ENCODE measurements at regions not wholly inside any gene's neighbourhood (a gene's known extent, or its start where the extent isn't known, plus 50 kb on each side); places are given as distances from the start of the nearest gene placed in this dataset.

DNA sequence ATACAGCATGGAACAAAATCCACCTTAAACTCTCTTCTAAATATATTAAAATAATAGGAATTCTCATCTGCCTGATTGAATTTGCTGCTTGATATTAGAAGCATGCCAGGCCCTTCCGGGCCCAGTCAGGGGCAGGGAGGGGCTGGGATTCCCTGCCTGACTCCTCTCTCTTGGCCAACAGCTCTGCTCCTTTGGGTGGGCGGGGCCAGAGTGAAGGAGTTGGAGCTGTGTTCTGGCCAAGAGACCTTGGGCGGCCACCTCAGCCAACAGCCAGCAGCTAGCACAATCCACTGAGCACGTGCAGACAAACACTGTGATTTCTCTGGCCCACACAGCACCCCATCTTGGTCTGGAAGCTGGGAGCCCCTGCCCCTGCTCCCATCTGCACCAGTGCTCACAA is 140.3 kb downstream of the PJA1 start:
- H3K4me3 ChIP-seq (ENCODE audit: low read depth, low read length), result no peak overlapping the region
- TF ChIP-seq, protein P1, sequence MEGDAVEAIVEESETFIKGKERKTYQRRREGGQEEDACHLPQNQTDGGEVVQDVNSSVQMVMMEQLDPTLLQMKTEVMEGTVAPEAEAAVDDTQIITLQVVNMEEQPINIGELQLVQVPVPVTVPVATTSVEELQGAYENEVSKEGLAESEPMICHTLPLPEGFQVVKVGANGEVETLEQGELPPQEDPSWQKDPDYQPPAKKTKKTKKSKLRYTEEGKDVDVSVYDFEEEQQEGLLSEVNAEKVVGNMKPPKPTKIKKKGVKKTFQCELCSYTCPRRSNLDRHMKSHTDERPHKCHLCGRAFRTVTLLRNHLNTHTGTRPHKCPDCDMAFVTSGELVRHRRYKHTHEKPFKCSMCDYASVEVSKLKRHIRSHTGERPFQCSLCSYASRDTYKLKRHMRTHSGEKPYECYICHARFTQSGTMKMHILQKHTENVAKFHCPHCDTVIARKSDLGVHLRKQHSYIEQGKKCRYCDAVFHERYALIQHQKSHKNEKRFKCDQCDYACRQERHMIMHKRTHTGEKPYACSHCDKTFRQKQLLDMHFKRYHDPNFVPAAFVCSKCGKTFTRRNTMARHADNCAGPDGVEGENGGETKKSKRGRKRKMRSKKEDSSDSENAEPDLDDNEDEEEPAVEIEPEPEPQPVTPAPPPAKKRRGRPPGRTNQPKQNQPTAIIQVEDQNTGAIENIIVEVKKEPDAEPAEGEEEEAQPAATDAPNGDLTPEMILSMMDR (IDR thresholded peaks at IDR 0.05; ENCODE audit: low read depth, low read length), result no peak

DNA sequence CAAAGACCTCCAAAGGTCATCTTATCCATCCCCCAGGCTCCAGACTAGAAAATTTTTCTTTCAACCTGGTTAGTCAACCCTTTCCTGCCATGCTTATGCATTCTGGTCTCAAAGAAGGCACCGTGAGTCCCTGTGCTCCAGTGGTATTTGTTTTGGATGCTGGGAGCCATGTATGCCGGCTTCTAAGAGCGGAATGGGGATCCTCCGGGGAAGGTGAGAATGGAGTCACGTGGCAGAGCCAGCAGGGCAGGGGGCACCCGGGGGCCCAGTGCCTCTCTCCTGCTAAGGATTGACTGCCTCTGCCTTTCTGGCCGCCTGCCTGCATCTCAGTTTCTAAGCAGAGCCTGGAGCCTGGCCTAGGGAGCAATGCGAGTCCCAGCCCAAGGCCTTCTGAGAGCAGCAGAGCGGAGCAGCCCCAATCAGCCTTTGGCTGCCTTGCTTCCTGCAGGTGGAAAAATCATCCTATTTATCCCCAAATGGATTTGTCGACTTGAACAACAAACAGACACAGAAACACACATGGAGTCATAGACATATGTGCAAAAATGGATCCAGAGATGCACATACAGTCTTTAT is 141.0 kb downstream of the PJA1 start:
- H3K4me3 ChIP-seq (ENCODE audit: low read depth, low read length), result no peak overlapping the region
- TF ChIP-seq, protein P1 (IDR thresholded peaks at IDR 0.05; ENCODE audit: low read depth, low read length), result no peak

DNA sequence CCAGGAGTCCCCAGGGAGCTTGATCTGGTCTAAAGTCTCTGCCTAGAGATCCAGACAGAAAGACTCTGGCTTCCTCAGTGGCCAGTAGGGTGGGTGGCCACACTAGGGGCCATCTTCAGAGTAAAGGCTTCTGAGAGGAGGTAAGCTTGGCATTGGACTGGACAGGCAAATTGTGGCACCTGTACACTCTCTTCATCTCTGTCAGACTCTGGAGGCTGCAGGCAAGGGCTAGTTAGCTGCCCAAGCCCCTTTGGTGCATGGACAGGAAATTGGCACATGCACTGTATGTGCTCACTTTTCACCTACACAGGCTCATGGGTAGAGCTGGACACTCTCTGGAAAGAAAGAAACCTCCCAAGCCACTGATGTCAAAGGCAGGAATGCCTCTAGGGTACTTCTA is 142.8 kb downstream of the PJA1 start:
- H3K4me3 ChIP-seq (ENCODE audit: low read depth, low read length), result no peak overlapping the region
- TF ChIP-seq, protein P1 (IDR thresholded peaks at IDR 0.05; ENCODE audit: low read depth, low read length), result no peak

DNA sequence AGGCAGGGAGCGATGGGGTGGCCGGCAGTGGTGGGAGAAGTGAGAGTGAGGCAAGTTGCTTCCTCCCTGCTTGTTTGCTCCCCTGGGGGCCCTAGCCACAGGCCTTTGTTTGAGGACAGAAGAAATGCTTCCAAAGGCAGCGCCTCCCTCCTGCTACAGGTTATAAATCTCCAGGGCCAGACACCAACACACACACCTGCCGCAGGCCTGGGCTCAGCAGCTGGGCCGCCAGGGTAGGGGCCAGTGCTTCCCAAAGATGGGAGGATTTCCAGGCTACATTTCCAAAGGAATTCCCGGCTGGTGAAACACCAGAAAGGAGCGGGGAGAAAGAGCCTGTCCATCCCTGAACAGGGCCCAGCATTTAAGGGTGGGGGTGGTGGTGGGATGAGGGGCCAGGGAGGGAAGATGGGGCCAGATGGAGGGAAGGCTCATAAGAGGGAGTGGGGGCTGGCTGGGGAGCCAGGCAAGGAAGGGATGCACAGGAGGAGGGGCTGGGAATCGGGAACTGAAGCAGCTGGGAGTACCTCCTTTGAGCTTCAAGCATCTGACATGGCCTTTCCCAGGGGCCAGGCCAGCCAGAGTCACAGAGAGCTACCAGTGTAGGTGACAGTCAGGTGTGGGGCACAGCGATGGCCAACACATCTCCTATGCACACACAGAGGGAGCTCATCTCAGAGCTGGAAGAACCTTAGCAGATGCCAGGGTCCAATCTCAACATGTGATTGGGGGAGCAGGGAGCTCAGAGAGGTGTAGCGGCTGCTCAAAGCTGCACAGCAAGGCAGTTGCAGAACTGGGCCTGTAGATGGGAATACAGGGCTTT is 143.9 kb downstream of the PJA1 start:
- H3K4me3 ChIP-seq (ENCODE audit: low read depth, low read length), result no peak overlapping the region
- TF ChIP-seq, protein P1 (IDR thresholded peaks at IDR 0.05; ENCODE audit: low read depth, low read length), result no peak

DNA sequence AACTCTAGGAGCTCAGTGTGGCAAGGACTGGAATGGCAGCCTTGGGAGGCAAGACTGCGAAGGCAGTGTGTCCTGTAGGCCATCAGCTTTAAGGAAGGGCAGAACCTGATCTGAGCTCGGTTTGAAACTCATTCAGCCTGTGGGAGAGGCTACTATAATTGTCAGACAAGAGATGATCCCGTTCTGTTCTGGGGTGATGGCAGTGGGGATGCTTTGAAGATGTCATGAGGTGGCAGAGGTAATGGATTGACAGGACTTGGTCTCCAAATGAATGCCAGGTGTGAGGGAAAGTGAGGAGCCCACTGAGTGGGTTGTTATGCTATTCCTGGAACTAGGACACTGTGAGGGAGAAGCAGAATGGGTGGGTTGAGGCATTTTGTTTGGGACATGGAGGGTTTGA is 144.9 kb downstream of the PJA1 start:
- TF ChIP-seq, protein P1 (IDR thresholded peaks at IDR 0.05; ENCODE audit: low read depth, low read length), result no peak
- H3K4me3 ChIP-seq (ENCODE audit: low read depth, low read length), result no peak overlapping the region

DNA sequence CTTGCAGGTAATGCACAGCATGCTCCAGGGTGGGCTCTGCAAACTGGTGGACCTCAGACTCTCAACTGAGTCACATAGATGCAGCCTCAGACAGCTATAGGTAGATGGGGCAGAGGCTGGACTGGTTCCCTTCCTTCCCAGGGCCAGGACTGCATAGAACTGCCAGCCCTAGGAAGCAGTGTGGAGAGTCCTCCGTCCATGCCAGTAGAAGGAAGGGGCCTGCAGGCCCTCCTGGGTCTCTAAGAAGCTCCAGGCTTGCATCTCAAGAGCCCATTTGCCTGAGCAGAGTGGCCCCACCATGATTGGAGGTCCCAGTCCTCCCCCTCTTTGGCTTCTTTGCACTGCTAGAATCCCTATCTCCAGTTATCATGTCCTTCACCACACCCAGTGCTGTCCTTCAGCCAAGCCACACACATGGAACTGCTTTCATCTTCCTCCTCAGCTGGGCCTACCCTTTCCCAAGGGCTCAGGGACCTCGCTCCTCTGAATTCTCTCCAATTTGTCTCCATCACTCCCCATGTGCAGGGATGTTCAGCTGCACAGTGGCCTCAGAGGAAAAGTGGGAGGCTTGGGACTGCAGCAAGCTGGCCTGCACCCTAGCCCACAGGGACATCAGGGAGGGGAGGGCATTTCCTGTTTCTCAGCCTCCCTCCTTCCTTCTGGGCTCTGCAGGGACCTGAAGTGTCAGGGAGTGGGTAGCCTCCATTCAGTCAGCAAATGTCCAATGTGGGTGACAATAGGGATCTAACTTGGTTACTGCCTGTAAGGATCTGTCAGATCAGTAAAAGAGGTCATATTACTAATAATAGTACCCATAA is 146.0 kb downstream of the PJA1 start:
- TF ChIP-seq, protein P1 (IDR thresholded peaks at IDR 0.05; ENCODE audit: low read depth, low read length), result no peak
- H3K4me3 ChIP-seq (ENCODE audit: low read depth, low read length), result no peak overlapping the region

Measured in WI38 (cell line).